ENCODE measurements at regions not wholly inside any gene's neighbourhood (a gene's known extent, or its start where the extent isn't known, plus 50 kb on each side); places are given as distances from the start of the nearest gene placed in this dataset.

GRCh38 chr3:194082743-194083636, 53.0 kb upstream of the HES1 start:
- Mint-ChIP-seq H3K4me1 (peaks cover 43% of the 10 kb centered on the region), H3K27me3 (ENCODE audit: low read depth) (peaks cover 8% of the 10 kb centered on the region), H3K27ac (no peak overlapping the region), H3K9me3 (no peaks in the 10 kb centered on the region), H3K4me3 (no peak overlapping the region), H3K36me3 (no peaks in the 10 kb centered on the region)
- TF ChIP-seq CTCF (IDR thresholded peaks at IDR 0.05; ENCODE audit: unreplicated experiment): no peak
- no peak for DNase-seq (ENCODE audit: low spot score in 2 of 2, unreplicated experiment in 2 of 2)

GRCh38 chr3:194083637-194084224, 52.2 kb upstream of the HES1 start:
- H3K9me3 Mint-ChIP-seq: no peaks in the 10 kb centered on the region
- H3K4me3 Mint-ChIP-seq: no peak overlapping the region
- peaks cover 49% of the 10 kb centered on the region for H3K4me1 Mint-ChIP-seq
- no peak for TF ChIP-seq CTCF (IDR thresholded peaks at IDR 0.05; ENCODE audit: unreplicated experiment)
- H3K27me3 Mint-ChIP-seq (ENCODE audit: low read depth): peaks cover 8% of the 10 kb centered on the region
- H3K36me3 Mint-ChIP-seq: no peaks in the 10 kb centered on the region
- DNase-seq (ENCODE audit: low spot score in 2 of 2, unreplicated experiment in 2 of 2): no peak
- no peak overlapping the region for H3K27ac Mint-ChIP-seq

GRCh38 chr3:194084284-194084683, 51.7 kb upstream of the HES1 start:
- H3K27me3 Mint-ChIP-seq (ENCODE audit: low read depth): peaks cover 8% of the 10 kb centered on the region
- DNase-seq (ENCODE audit: low spot score in 2 of 2, unreplicated experiment in 2 of 2): no peak
- no peaks in the 10 kb centered on the region for H3K9me3 Mint-ChIP-seq
- H3K27ac Mint-ChIP-seq: no peak overlapping the region
- no peak for TF ChIP-seq CTCF (IDR thresholded peaks at IDR 0.05; ENCODE audit: unreplicated experiment)
- H3K36me3 Mint-ChIP-seq: no peaks in the 10 kb centered on the region
- no peak overlapping the region for H3K4me3 Mint-ChIP-seq
- H3K4me1 Mint-ChIP-seq: peaks cover 52% of the 10 kb centered on the region
